Fibroblast of the aortic adventitia (primary cell): ENCODE measurements at regions not wholly inside any gene's neighbourhood (a gene's known extent, or its start where the extent isn't known, plus 50 kb on each side); places are given as distances from the start of the nearest gene placed in this dataset.
A peak's percentile ranks its signal among the peaks of the same experiment; 100 is the strongest.

Experiments
- DNase-seq: peaks from one replicate; pipeline ENCODE4 v3.0.0-alpha.2; 2010; ENCODE audit warnings: low read depth
- H3K4me3 ChIP-seq: 2 replicates; pipeline ENCODE4 v1.5.1; 2011; ENCODE audit warnings: low read depth, mild to moderate bottlenecking, control low read depth, low read length, moderate library complexity
- TF ChIP-seq, protein P1 (sequence below): IDR thresholded peaks from 2 replicates; pipeline ENCODE4 v1.5.1; 2011; ENCODE audit warnings: mild to moderate bottlenecking, low read length, control low read depth, inconsistent platforms; ENCODE audit not compliant: insufficient read depth

DNA sequence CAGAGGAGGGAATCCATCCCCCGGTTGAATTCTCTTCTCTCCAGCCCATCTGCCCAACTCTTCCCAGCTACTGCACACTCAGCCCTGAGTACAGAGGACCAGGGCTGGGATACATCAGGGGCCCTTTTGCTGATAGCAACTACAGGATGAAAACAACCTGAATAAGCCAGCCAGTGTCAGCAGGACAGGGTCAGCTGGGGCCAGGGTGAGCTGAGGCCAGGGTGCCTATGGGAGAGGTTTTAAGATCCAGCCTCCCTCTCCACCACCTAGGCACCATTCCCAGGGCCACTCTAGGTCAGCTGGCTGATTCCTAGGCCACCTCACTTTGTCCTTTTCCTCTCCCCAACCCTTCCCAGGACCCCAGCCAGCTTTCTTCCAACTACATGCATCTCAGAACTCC is 83.8 kb downstream of the MRPL46 start:
- DNase-seq = no peak
- TF ChIP-seq, protein P1, sequence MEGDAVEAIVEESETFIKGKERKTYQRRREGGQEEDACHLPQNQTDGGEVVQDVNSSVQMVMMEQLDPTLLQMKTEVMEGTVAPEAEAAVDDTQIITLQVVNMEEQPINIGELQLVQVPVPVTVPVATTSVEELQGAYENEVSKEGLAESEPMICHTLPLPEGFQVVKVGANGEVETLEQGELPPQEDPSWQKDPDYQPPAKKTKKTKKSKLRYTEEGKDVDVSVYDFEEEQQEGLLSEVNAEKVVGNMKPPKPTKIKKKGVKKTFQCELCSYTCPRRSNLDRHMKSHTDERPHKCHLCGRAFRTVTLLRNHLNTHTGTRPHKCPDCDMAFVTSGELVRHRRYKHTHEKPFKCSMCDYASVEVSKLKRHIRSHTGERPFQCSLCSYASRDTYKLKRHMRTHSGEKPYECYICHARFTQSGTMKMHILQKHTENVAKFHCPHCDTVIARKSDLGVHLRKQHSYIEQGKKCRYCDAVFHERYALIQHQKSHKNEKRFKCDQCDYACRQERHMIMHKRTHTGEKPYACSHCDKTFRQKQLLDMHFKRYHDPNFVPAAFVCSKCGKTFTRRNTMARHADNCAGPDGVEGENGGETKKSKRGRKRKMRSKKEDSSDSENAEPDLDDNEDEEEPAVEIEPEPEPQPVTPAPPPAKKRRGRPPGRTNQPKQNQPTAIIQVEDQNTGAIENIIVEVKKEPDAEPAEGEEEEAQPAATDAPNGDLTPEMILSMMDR = no peak
- no peak overlapping the region for H3K4me3 ChIP-seq

DNA sequence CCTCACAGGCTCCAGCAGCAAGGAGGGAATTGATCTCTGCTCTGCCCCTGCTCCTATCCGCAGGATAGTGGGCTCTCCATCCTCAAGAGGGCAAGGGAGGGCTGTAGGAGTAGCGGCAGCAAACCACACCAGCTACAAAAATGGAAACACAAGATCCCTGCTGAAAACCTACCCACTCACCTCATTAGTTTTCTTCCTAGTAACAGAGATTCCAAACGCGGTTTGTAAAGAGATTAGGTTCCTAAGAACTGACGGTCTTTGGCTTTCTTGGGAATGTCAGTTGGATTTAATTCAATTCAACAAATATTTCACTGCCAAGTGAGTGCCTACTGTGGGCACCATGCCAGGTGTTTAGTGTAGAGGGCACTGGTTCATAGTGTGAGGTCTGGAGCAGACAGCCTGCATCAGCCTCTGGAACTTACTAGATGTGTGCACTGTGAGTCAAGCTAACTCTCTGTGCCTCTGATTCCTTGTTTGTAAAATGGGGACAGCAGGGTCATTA is 84.7 kb downstream of the MRPL46 start:
- TF ChIP-seq, protein P1 = no peak
- DNase-seq = peak; percentile 46
- H3K4me3 ChIP-seq = no peak overlapping the region

DNA sequence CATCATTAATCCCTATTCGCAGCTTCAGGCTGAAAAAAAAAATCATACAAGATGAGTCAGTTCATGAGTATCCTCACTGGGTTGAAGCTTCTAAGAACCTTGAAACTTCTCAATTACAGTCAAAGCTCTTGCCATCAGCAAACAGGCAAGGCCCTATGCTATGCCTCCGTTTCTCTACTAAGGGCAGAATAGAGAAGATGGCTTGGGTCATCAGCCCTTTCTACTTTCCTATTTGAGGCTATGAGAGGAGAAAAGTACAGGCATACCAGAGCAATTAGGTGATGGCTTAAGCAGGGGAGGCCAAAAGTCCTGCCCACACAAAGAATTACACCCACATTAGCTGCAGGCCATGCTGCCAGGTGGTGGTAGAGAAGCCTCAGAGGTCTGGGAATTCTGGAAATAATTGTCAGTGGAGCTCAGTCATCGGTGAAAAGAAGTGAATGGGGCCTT is 89.0 kb downstream of the MRPL46 start:
- DNase-seq = peak; percentile 47

DNA sequence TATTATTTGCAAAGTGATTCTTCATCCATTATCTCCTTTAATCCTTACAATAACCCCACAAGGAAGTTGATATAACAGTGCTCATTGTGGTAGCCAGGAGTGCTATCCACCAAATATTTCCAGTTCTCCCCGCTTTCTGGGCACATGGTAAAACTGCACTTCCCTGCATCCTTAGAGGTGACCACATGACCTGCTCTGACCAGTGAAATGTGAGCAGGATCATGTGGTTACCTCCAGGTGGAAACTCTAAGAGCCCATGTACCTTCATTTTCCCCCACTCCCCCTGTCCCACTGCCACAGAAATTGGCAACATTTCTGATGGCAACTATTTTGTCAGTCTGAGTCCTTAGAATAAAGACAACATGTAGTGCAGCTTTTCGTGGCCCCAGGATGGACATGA is 89.7 kb downstream of the MRPL46 start:
- no peak for DNase-seq
- no peak overlapping the region for H3K4me3 ChIP-seq
- TF ChIP-seq, protein P1 = no peak

More for the DNA sequence above, 89.0 kb downstream of the MRPL46 start:
- TF ChIP-seq, protein P1 = no peak
- H3K4me3 ChIP-seq = no peak overlapping the region

DNA sequence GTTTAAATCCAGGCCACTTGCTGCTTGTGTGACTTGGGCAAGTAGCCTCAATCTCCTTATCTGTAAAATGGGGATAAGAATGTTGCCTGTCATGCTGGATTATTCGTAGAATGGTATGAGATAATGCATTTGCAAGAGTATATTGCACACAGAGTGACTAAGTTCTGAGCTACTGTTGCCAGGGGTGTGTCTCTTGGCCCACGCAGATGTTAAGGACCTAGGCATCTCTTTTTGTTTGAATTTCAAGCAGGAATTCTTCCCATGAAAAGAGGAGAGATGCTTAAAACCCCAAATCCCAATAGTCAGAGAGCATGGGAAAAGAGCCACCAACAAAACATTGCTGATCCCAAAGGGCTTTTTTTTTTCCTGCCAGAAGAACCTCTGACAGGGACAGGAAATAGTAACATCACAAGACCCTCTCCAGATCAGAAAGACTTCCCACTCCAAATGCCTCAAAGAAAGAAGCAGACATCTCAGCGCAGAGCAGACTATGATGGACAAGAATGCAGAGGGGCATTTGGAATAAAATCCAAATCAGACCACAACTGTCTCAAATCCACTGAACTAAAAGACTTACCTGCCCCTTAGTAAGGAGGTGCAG is 90.5 kb downstream of the MRPL46 start:
- TF ChIP-seq, protein P1 = no peak
- DNase-seq = peak; percentile 92

GRCh38 chr15:88375234-88375927 is 91.8 kb downstream of the MRPL46 start:
- TF ChIP-seq, protein P1 = no peak
- H3K4me3 ChIP-seq = no peak overlapping the region

More for the DNA sequence above, 90.5 kb downstream of the MRPL46 start:
- H3K4me3 ChIP-seq = no peak overlapping the region

More at GRCh38 chr15:88375234-88375927, 91.8 kb downstream of the MRPL46 start:
- DNase-seq = peak; percentile 92
